Neutrophil (primary cell): ENCODE measurements at regions not wholly inside any gene's neighbourhood (a gene's known extent, or its start where the extent isn't known, plus 50 kb on each side); places are given as distances from the start of the nearest gene placed in this dataset.

Experiments used
- H3K27ac ChIP-seq: fragments of 200-600 bp; sonication (generic); 2 replicates; pipeline ENCODE4 v1.5.1; 2016; ENCODE audit warnings: mild to moderate bottlenecking, moderate library complexity
- H3K27me3 ChIP-seq: fragments of 200-600 bp; sonication (generic); 2 replicates; pipeline ENCODE4 v1.6.0; 2016; ENCODE audit warnings: mild to moderate bottlenecking
- H3K36me3 ChIP-seq: fragments of 200-600 bp; sonication (generic); 2 replicates; pipeline ENCODE4 v1.5.1; 2017
- H3K4me1 ChIP-seq, 2 experiments: fragments of 200-600 bp in 1 of 2; sonication (generic) in 1 of 2; 1 replicate in 1 of 2; 2 replicates in 1 of 2; pipeline versions ENCODE4 v1.5.1 to v1.6.1; 2013 to 2016; ENCODE audit warnings: low read depth in 1 of 2, low read length in 1 of 2, mild to moderate bottlenecking in 1 of 2, moderate library complexity in 1 of 2; ENCODE audit not compliant: control insufficient read depth in 1 of 2, insufficient read depth in 1 of 2
- H3K4me3 ChIP-seq, 2 experiments: fragments of 200-600 bp in 1 of 2; sonication (generic) in 1 of 2; 1 replicate in 1 of 2; 2 replicates in 1 of 2; pipeline ENCODE4 v1.5.1; 2013 to 2016; ENCODE audit warnings: low read depth in 1 of 2, low read length in 1 of 2, mild to moderate bottlenecking in 1 of 2, moderate library complexity in 1 of 2
- H3K9me3 ChIP-seq: fragments of 200-600 bp; sonication (generic); 2 replicates; pipeline ENCODE4 v1.5.1; 2016
- CTCF ChIP-seq: fragments of 200-600 bp; sonication (generic); IDR thresholded peaks from 2 replicates; pipeline ENCODE4 v1.5.1; 2016; ENCODE audit warnings: antibody characterized with exemption

DNA sequence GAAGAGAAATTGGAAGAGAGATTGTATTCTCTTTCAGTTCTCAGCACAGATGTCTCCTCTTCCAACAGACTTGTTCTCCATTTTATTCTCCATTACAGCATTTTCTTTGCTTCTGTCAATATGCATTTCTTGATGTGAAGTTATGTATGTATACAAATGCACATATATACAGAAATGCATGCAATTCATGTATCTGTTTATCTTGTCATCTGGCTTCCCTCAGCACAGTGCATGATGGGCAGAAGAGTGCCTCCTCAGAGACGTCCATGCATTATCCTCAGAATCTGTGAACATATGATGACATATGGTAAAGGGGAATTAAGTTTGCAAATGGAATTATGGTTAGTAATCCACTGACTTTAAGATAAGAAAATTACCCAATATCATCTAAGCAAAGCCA is 106.7 kb upstream of the VWC2 start:
- no peak overlapping the region for H3K27ac ChIP-seq
- no peaks in the 10 kb centered on the region for H3K27me3 ChIP-seq
- no peaks in the 10 kb centered on the region for H3K9me3 ChIP-seq
- no peak overlapping the region for H3K4me3 ChIP-seq
- no peaks in the 10 kb centered on the region for H3K36me3 ChIP-seq
- no peaks in the 10 kb centered on the region for H3K4me1 ChIP-seq
- no peak for TF ChIP-seq CTCF

- no peak overlapping the region for H3K4me3 ChIP-seq
- H3K27me3 ChIP-seq: no peaks in the 10 kb centered on the region
- no peaks in the 10 kb centered on the region for H3K9me3 ChIP-seq
- H3K36me3 ChIP-seq: no peaks in the 10 kb centered on the region
- H3K4me1 ChIP-seq: no peaks in the 10 kb centered on the region
- H3K27ac ChIP-seq: no peak overlapping the region
- TF ChIP-seq CTCF: no peak
These were observed 104.2 kb upstream of the VWC2 start for GRCh38 chr7:49669285-49669684.

GRCh38 chr7:49669692-49670260 is 103.7 kb upstream of the VWC2 start:
- no peaks in the 10 kb centered on the region for H3K27me3 ChIP-seq
- H3K4me1 ChIP-seq: no peaks in the 10 kb centered on the region
- H3K4me3 ChIP-seq: no peak overlapping the region
- no peaks in the 10 kb centered on the region for H3K9me3 ChIP-seq
- TF ChIP-seq CTCF: no peak
- no peak overlapping the region for H3K27ac ChIP-seq
- no peaks in the 10 kb centered on the region for H3K36me3 ChIP-seq

DNA sequence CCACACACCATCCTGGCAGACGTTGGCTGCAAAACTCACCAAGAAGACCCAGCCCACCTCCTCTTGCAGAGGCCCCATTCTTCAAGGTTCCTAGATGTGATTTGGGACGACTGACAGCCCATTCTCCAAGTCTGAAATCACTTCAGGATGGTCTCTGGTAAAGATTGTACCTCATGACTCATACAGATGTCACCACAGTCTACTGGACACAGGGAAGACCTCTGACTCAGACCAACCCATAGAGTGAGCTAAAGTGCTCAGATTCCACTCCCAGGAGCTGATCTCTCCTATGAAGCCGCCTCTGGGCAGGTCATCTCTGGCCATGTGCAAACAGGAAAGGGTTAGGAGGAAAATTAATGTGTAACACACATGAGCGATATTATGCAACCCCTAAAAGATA is 102.4 kb upstream of the VWC2 start:
- Histone ChIP-seq H3K27ac (no peak overlapping the region), H3K4me1 (no peaks in the 10 kb centered on the region), H3K36me3 (no peaks in the 10 kb centered on the region), H3K27me3 (no peaks in the 10 kb centered on the region), H3K9me3 (no peaks in the 10 kb centered on the region), H3K4me3 (no peak overlapping the region)
- no peak for TF ChIP-seq CTCF

- Histone ChIP-seq H3K4me3 (no peak overlapping the region), H3K9me3 (no peaks in the 10 kb centered on the region), H3K4me1 (no peaks in the 10 kb centered on the region), H3K27ac (no peak overlapping the region), H3K36me3 (no peaks in the 10 kb centered on the region), H3K27me3 (no peaks in the 10 kb centered on the region)
- no peak for TF ChIP-seq CTCF
These were observed 80.9 kb upstream of the VWC2 start for GRCh38 chr7:49692516-49692915.

- H3K9me3 ChIP-seq: no peaks in the 10 kb centered on the region
- no peaks in the 10 kb centered on the region for H3K4me1 ChIP-seq
- no peak for TF ChIP-seq CTCF
These were observed 77.5 kb upstream of the VWC2 start for GRCh38 chr7:49695971-49696370.

More at GRCh38 chr7:49695971-49696370, 77.5 kb upstream of the VWC2 start:
- Histone ChIP-seq H3K36me3 (no peaks in the 10 kb centered on the region), H3K4me3 (no peak overlapping the region), H3K27ac (no peak overlapping the region), H3K27me3 (no peaks in the 10 kb centered on the region)
